Natural killer cell (primary cell): ENCODE measurements at regions not wholly inside any gene's neighbourhood (a gene's known extent, or its start where the extent isn't known, plus 50 kb on each side); places are given as distances from the start of the nearest gene placed in this dataset.

Experiments
- ATAC-seq, 3 donors: fragments of 150-1000 bp in 2 of 3; fragments of 200-7000 bp in 1 of 3; cut with Tn5 transposase; 1 replicate in 1 of 3; 2 replicates in 2 of 3; pipeline ENCODE4 v1.10.0; 2021; ENCODE audit warnings: mild to moderate bottlenecking in 2 of 3, moderate library complexity in 2 of 3
- DNase-seq, 2 donors: peaks; one replicate each; pipeline versions ENCODE4 v3.0.0 to v3.0.0-alpha.2; 2013 to 2021; ENCODE audit warnings: mixed read lengths in 1 of 2
- H3K27ac ChIP-seq: one replicate; pipeline ENCODE4 v1.5.1; 2013; ENCODE audit warnings: mild to moderate bottlenecking, low read length
- H3K27me3 ChIP-seq: one replicate; pipeline ENCODE4 v1.6.1; 2013; ENCODE audit warnings: low read length; ENCODE audit not compliant: control insufficient read depth, insufficient read depth
- H3K36me3 ChIP-seq: one replicate; pipeline ENCODE4 v1.6.1; 2013; ENCODE audit warnings: low read length; ENCODE audit not compliant: control insufficient read depth, insufficient read depth
- H3K4me1 ChIP-seq: one replicate; pipeline ENCODE4 v1.6.1; 2013; ENCODE audit warnings: low read length; ENCODE audit not compliant: control insufficient read depth, insufficient read depth
- H3K4me3 ChIP-seq: one replicate; pipeline ENCODE4 v1.5.1; 2013; ENCODE audit warnings: low read length
- H3K9me3 ChIP-seq: one replicate; pipeline ENCODE4 v1.6.1; 2013; ENCODE audit warnings: low read length; ENCODE audit not compliant: control insufficient read depth, insufficient read depth
- H3K27ac Mint-ChIP-seq, 2 donors: one replicate each; pipeline ENCODE4 v1.8.0; 2022; ENCODE audit warnings: mild to moderate bottlenecking in 2 of 2, mixed read lengths in 2 of 2, moderate library complexity in 1 of 2
- H3K27me3 Mint-ChIP-seq, 2 donors: one replicate each; pipeline ENCODE4 v1.8.0; 2022; ENCODE audit warnings: low read depth in 2 of 2, mixed read lengths in 2 of 2
- H3K36me3 Mint-ChIP-seq: one replicate; pipeline ENCODE4 v1.8.0; 2022; ENCODE audit warnings: mixed read lengths
- H3K4me1 Mint-ChIP-seq, 2 donors: one replicate each; pipeline ENCODE4 v1.8.0; 2022; ENCODE audit warnings: mixed read lengths in 2 of 2
- H3K4me3 Mint-ChIP-seq: one replicate; pipeline ENCODE4 v1.8.0; 2022; ENCODE audit warnings: mild to moderate bottlenecking, moderate library complexity, mixed read lengths
- H3K9me3 Mint-ChIP-seq, 2 donors: one replicate each; pipeline ENCODE4 v1.8.0; 2022; ENCODE audit warnings: mixed read lengths in 2 of 2
- WGBS: methylation state at CpG from one replicate; pipeline ENCODE4 v1.1.7; 2013; ENCODE audit warnings: missing lambda C conversion rate; ENCODE audit not compliant: insufficient coverage; 5-methylcytosine and 5-hydroxymethylcytosine counted together
- intact Hi-C: fragments of 100-400 bp; cut with micrococcal nuclease; formaldehyde crosslinking; loops from one replicate; pipeline ENCODE4 v1.14.2; 2022
- TF ChIP-seq, protein P1 (sequence below): fragments of 200-600 bp; IDR thresholded peaks from one replicate; pipeline ENCODE4 v1.8.0; 2022; ENCODE audit warnings: antibody characterized with exemption

DNA sequence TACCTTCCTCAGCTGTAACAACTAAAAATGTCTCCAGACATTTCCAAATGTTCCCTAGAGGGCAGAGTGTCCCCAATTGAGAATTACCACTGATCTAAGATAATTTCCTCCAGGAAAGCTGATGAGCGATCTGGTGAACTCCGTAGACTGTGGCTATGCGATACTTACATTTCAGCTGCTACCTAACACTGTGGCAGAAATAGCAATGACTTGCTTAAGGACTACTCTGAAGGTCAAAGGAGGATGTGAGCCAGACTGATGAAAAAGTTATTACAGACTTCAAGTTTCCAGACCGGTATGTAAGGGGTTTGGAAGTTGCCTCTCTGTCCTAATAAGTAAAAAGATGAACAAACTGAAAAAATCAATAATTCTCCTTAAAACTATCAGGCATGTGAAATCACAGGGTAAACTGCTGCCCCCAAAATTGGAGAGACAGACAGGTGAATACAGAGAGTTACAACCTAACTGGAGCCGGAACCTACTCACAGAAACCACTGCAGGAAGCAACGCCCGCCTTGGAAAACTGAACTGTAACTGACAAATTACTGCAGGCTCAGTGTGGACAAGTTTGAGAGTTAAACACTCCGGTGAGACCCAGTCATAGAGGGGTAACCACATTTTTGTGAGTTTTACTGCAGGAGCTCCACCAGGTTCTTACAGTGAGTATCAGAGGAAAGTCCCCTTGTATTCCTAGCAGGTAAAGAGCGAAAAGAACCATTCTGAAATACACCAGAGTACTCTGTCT lies 60.0 kb upstream of the PARP11 start:
- H3K9me3 Mint-ChIP-seq, result no peaks in the 10 kb centered on the region
- DNase-seq, result peak in 1 of 2 donors; percentile 35
- no peak for ATAC-seq
- Histone ChIP-seq H3K27me3 (no peaks in the 10 kb centered on the region), H3K4me1 (no peaks in the 10 kb centered on the region), H3K36me3 (no peaks in the 10 kb centered on the region), H3K4me3 (no peak overlapping the region), H3K27ac (no peak overlapping the region), H3K9me3 (no peaks in the 10 kb centered on the region)
- H3K27me3 Mint-ChIP-seq, result peaks cover 19 to 40% of the 10 kb centered on the region in 2 donors
- H3K4me1 Mint-ChIP-seq, result peaks cover 5 to 6% of the 10 kb centered on the region in 2 donors
- intact Hi-C loops, result no loop called here
- no peak overlapping the region for H3K27ac Mint-ChIP-seq
- 57% methylated on average over 8 of the region's 9 CpGs for WGBS
- TF ChIP-seq, protein P1, sequence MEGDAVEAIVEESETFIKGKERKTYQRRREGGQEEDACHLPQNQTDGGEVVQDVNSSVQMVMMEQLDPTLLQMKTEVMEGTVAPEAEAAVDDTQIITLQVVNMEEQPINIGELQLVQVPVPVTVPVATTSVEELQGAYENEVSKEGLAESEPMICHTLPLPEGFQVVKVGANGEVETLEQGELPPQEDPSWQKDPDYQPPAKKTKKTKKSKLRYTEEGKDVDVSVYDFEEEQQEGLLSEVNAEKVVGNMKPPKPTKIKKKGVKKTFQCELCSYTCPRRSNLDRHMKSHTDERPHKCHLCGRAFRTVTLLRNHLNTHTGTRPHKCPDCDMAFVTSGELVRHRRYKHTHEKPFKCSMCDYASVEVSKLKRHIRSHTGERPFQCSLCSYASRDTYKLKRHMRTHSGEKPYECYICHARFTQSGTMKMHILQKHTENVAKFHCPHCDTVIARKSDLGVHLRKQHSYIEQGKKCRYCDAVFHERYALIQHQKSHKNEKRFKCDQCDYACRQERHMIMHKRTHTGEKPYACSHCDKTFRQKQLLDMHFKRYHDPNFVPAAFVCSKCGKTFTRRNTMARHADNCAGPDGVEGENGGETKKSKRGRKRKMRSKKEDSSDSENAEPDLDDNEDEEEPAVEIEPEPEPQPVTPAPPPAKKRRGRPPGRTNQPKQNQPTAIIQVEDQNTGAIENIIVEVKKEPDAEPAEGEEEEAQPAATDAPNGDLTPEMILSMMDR, result no peak
- no peaks in the 10 kb centered on the region for H3K36me3 Mint-ChIP-seq
- no peak overlapping the region for H3K4me3 Mint-ChIP-seq

DNA sequence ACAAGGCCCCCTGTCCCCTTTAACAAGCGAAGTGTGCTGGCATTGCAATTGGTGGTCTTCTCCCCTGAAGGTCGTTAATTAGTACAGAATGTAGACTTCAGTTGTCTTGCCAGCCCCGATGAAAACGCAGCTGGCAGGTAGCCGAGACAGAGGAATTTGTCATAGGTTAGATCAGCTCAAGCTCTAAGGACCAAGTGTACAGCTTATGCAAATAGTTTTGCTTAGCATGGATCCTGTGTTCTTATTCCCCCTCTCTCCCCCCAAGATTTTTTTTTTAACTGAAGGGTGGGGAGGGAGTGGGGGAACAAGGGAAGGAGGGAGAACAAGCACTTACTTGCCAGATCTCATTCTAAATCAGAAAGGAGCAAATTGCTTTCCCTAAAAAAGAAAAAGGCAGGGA lies 58.6 kb upstream of the PARP11 start:
- H3K9me3 ChIP-seq, result no peaks in the 10 kb centered on the region
- TF ChIP-seq, protein P1, result no peak
- no peak for DNase-seq
- no peaks in the 10 kb centered on the region for H3K36me3 ChIP-seq
- H3K27ac ChIP-seq, result no peak overlapping the region
- H3K4me3 Mint-ChIP-seq, result no peak overlapping the region
- H3K27me3 ChIP-seq, result no peaks in the 10 kb centered on the region
- no peak for ATAC-seq
- H3K4me1 Mint-ChIP-seq, result peaks cover 5 to 6% of the 10 kb centered on the region in 2 donors
- no peaks in the 10 kb centered on the region for H3K9me3 Mint-ChIP-seq
- H3K36me3 Mint-ChIP-seq, result no peaks in the 10 kb centered on the region
- no peak overlapping the region for H3K27ac Mint-ChIP-seq
- no peaks in the 10 kb centered on the region for H3K4me1 ChIP-seq
- no peak overlapping the region for H3K4me3 ChIP-seq
- WGBS, result 76% methylated on average over 5 of the region's 5 CpGs
- peaks cover 21 to 41% of the 10 kb centered on the region in 2 donors for H3K27me3 Mint-ChIP-seq
- intact Hi-C loops, result no loop called here

DNA sequence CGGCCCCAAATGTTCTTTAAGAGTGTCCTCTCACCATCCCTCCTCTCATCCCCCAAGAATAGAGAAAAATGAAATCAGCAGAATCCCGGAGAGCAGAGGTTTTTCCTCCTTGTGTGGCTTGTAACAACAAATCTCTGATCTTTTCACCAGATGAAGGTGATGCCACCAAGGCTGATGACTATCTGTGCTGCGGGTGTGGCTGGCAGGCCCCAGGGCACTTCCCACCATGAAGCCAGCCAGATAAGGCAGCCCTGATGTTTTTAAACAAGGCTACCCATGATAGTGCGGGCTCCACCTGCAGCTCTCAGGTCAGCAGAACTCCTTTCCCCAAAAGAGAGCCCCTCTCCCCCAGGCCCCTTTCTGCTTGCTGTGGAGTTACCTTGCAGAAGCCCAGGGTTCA lies 58.0 kb upstream of the PARP11 start:
- no peaks in the 10 kb centered on the region for H3K27me3 ChIP-seq
- H3K9me3 Mint-ChIP-seq, result no peaks in the 10 kb centered on the region
- no peaks in the 10 kb centered on the region for H3K4me1 ChIP-seq
- 56% methylated on average over 4 of the region's 4 CpGs for WGBS
- intact Hi-C loops, result no loop called here
- H3K27ac Mint-ChIP-seq, result no peak overlapping the region
- H3K4me3 Mint-ChIP-seq, result no peak overlapping the region
- TF ChIP-seq, protein P1, result no peak
- DNase-seq (peak in 1 of 2 donors; percentile 57), ATAC-seq (peak in 1 of 3 donors; percentile 37)
- peaks cover 23 to 43% of the 10 kb centered on the region in 2 donors for H3K27me3 Mint-ChIP-seq
- H3K36me3 ChIP-seq, result no peaks in the 10 kb centered on the region
- H3K9me3 ChIP-seq, result no peaks in the 10 kb centered on the region
- H3K4me3 ChIP-seq, result no peak overlapping the region
- H3K27ac ChIP-seq, result no peak overlapping the region
- H3K4me1 Mint-ChIP-seq, result peaks cover 5 to 6% of the 10 kb centered on the region in 2 donors
- H3K36me3 Mint-ChIP-seq, result no peaks in the 10 kb centered on the region
